ENCODE measurements at regions not wholly inside any gene's neighbourhood (a gene's known extent, or its start where the extent isn't known, plus 50 kb on each side); places are given as distances from the start of the nearest gene placed in this dataset.

GRCh38 chr2:43043553-43043870 lies 182.9 kb downstream of the ZFP36L2 start:
- TF ChIP-seq CTCF (IDR thresholded peaks at IDR 0.05 in 4 of 5, conservative IDR thresholded peaks at IDR 0.05 in 1 of 5) (no peak), POLR2A (IDR thresholded peaks at IDR 0.05) (no peak)
- no peak for ATAC-seq
- DNase-seq = no peak
- H3K4me1 ChIP-seq = peaks cover 14% of the 10 kb centered on the region in 2 donors
- no peaks in the 10 kb centered on the region for H3K9me3 ChIP-seq
- in situ Hi-C loops (cut with MboI; ENCODE audit: low sequenced_read_pairs in 4 of 4) (no loop called here), intact Hi-C loops (cut with DNase I; ENCODE audit: low total_unique reads) (no loop called here)
- H3K4me3 ChIP-seq = no peak overlapping the region
- H3K27me3 ChIP-seq = no peaks in the 10 kb centered on the region
- H3K36me3 ChIP-seq = no peaks in the 10 kb centered on the region
- peak overlapping the region in 1 of 4 donors; percentile 34 for H3K27ac ChIP-seq

GRCh38 chr2:43041661-43042360 lies 184.6 kb downstream of the ZFP36L2 start:
- no peak for ATAC-seq
- no peak for DNase-seq
- H3K27ac ChIP-seq = no peak overlapping the region

GRCh38 chr2:43041173-43041591 lies 185.2 kb downstream of the ZFP36L2 start:
- Histone ChIP-seq H3K4me1 (peaks cover 0 to 6% of the 10 kb centered on the region in 2 donors), H3K27me3 (no peaks in the 10 kb centered on the region), H3K4me3 (no peak overlapping the region), H3K9me3 (no peaks in the 10 kb centered on the region), H3K27ac (no peak overlapping the region), H3K36me3 (no peaks in the 10 kb centered on the region)
- no peak for ATAC-seq
- TF ChIP-seq CTCF (IDR thresholded peaks at IDR 0.05 in 4 of 5, conservative IDR thresholded peaks at IDR 0.05 in 1 of 5) (no peak), POLR2A (IDR thresholded peaks at IDR 0.05) (no peak)
- DNase-seq = no peak
- in situ Hi-C loops (cut with MboI; ENCODE audit: low sequenced_read_pairs in 4 of 4) (no loop called here), intact Hi-C loops (cut with DNase I; ENCODE audit: low total_unique reads) (no loop called here)

More at GRCh38 chr2:43041661-43042360, 184.6 kb downstream of the ZFP36L2 start:
- no peak for TF ChIP-seq POLR2A (IDR thresholded peaks at IDR 0.05)
- no peak for TF ChIP-seq CTCF (IDR thresholded peaks at IDR 0.05 in 4 of 5, conservative IDR thresholded peaks at IDR 0.05 in 1 of 5)
- in situ Hi-C loops (cut with MboI; ENCODE audit: low sequenced_read_pairs in 4 of 4) = no loop called here
- Histone ChIP-seq H3K9me3 (no peaks in the 10 kb centered on the region), H3K27me3 (no peaks in the 10 kb centered on the region), H3K4me3 (no peak overlapping the region), H3K36me3 (no peaks in the 10 kb centered on the region), H3K4me1 (peaks cover 6 to 13% of the 10 kb centered on the region in 2 donors)
- intact Hi-C loops (cut with DNase I; ENCODE audit: low total_unique reads) = no loop called here

- TF ChIP-seq CTCF (IDR thresholded peaks at IDR 0.05 in 4 of 5, conservative IDR thresholded peaks at IDR 0.05 in 1 of 5) = no peak
- TF ChIP-seq POLR2A (IDR thresholded peaks at IDR 0.05) = no peak
- Histone ChIP-seq H3K4me3 (no peak overlapping the region), H3K36me3 (no peaks in the 10 kb centered on the region), H3K4me1 (no peaks in the 10 kb centered on the region), H3K27ac (no peak overlapping the region), H3K27me3 (no peaks in the 10 kb centered on the region), H3K9me3 (no peaks in the 10 kb centered on the region)
- intact Hi-C loops (cut with DNase I; ENCODE audit: low total_unique reads) (no loop called here), in situ Hi-C loops (cut with MboI; ENCODE audit: low sequenced_read_pairs in 4 of 4) (no loop called here)
- DNase-seq (no peak), ATAC-seq (no peak)
Observed at GRCh38 chr2:43040084-43040854, 186.1 kb downstream of the ZFP36L2 start.

Data from gastrocnemius medialis (tissue), 4 donors.